H1 (cell line): ENCODE measurements at regions not wholly inside any gene's neighbourhood (a gene's known extent, or its start where the extent isn't known, plus 50 kb on each side); places are given as distances from the start of the nearest gene placed in this dataset.

Experiments
- CHD1 ChIP-seq: IDR thresholded peaks from 2 replicates; pipeline ENCODE4 v1.6.1; 2012; ENCODE audit warnings: low read depth, low read length, improper control_type of control experiment
- EP300 ChIP-seq, 2 experiments: IDR thresholded peaks; 1 replicate in 1 of 2; 2 replicates in 1 of 2; pipeline ENCODE4 v1.6.1; 2011 to 2012; ENCODE audit warnings: low read depth in 2 of 2, low read length in 2 of 2, mild to moderate bottlenecking in 2 of 2, borderline replicate concordance in 1 of 2, inconsistent platforms in 1 of 2, moderate library complexity in 1 of 2
- MAX ChIP-seq: IDR thresholded peaks from 2 replicates; pipeline ENCODE4 v1.6.1; 2012; ENCODE audit warnings: inconsistent platforms
- POLR2A ChIP-seq, 2 experiments: IDR thresholded peaks; 1 replicate in 1 of 2; 2 replicates in 1 of 2; pipeline ENCODE4 v1.6.1; 2011; ENCODE audit warnings: low read depth in 2 of 2, low read length in 2 of 2, mild to moderate bottlenecking in 2 of 2; ENCODE audit errors: control extremely low read depth in 1 of 2
- POU5F1 ChIP-seq: IDR thresholded peaks from 2 replicates; pipeline ENCODE4 v1.6.1; 2011; ENCODE audit warnings: low read depth, mild to moderate bottlenecking, low read length, moderate library complexity
- SAP30 ChIP-seq: fragments of 300-600 bp; sonication (generic); IDR thresholded peaks from 2 replicates; pipeline ENCODE4 v1.7.1; 2012; ENCODE audit warnings: low read length, moderate library complexity, mild to moderate bottlenecking, inconsistent platforms; ENCODE audit not compliant: insufficient read depth, insufficient replicate concordance
- USF2 ChIP-seq: IDR thresholded peaks from 2 replicates; pipeline ENCODE4 v1.6.1; 2011; ENCODE audit warnings: low read length, improper control_type of control experiment

GRCh38 chr14:98456231-98456630 lies 815.8 kb downstream of the BCL11B start (continued):
- no peak for TF ChIP-seq POU5F1
- no peak for TF ChIP-seq POLR2A (IDR thresholded peaks at IDR 0.05; ENCODE audit: control extremely low read depth in 1 of 2, low read depth in 2 of 2, low read length in 2 of 2)
- no peak for TF ChIP-seq SAP30
- no peak for TF ChIP-seq EP300 (IDR thresholded peaks at IDR 0.05; ENCODE audit: borderline replicate concordance in 1 of 2, low read depth in 2 of 2, low read length in 2 of 2)
- TF ChIP-seq MAX, result no peak
- no peak for TF ChIP-seq CHD1
- TF ChIP-seq USF2, result no peak
- TF ChIP-seq, all 59 proteins: peak for 0
